ENCODE measurements at regions not wholly inside any gene's neighbourhood (a gene's known extent, or its start where the extent isn't known, plus 50 kb on each side); places are given as distances from the start of the nearest gene placed in this dataset.

- H3K27ac ChIP-seq (ENCODE audit: low read depth, low read length), result no peak overlapping the region
These were observed 159.5 kb downstream of the DLL1 start for GRCh38 chr6:170131351-170131750.

GRCh38 chr6:170130771-170131241, 160.1 kb downstream of the DLL1 start:
- no peaks in the 10 kb centered on the region for H3K27me3 ChIP-seq (ENCODE audit: control insufficient read depth in 1 of 2, insufficient read depth in 2 of 2, low read length in 2 of 2)
- H3K27ac ChIP-seq (ENCODE audit: low read depth, low read length), result no peak overlapping the region
- H3K36me3 ChIP-seq (ENCODE audit: control insufficient read depth in 1 of 2, insufficient read depth in 2 of 2, low read length in 2 of 2), result no peaks in the 10 kb centered on the region
- no peak overlapping the region for H3K4me3 ChIP-seq (ENCODE audit: low read depth in 1 of 2, low read length in 2 of 2)
- no peaks in the 10 kb centered on the region for H3K9me3 ChIP-seq (ENCODE audit: control insufficient read depth in 1 of 2, low read length in 2 of 2)
- H3K9ac ChIP-seq (ENCODE audit: low read depth in 1 of 2, low read length in 2 of 2), result no peak overlapping the region
- H3K4me1 ChIP-seq (ENCODE audit: control insufficient read depth in 1 of 2, insufficient read depth in 2 of 2, low read length in 2 of 2), result peaks cover 0 to 5% of the 10 kb centered on the region in 2 donors

More at GRCh38 chr6:170131351-170131750, 159.5 kb downstream of the DLL1 start:
- H3K4me3 ChIP-seq (ENCODE audit: low read depth in 1 of 2, low read length in 2 of 2), result no peak overlapping the region
- H3K4me1 ChIP-seq (ENCODE audit: control insufficient read depth in 1 of 2, insufficient read depth in 2 of 2, low read length in 2 of 2), result peaks cover 0 to 5% of the 10 kb centered on the region in 2 donors
- no peak overlapping the region for H3K9ac ChIP-seq (ENCODE audit: low read depth in 1 of 2, low read length in 2 of 2)
- no peaks in the 10 kb centered on the region for H3K27me3 ChIP-seq (ENCODE audit: control insufficient read depth in 1 of 2, insufficient read depth in 2 of 2, low read length in 2 of 2)
- H3K9me3 ChIP-seq (ENCODE audit: control insufficient read depth in 1 of 2, low read length in 2 of 2), result no peaks in the 10 kb centered on the region
- no peaks in the 10 kb centered on the region for H3K36me3 ChIP-seq (ENCODE audit: control insufficient read depth in 1 of 2, insufficient read depth in 2 of 2, low read length in 2 of 2)

- no peaks in the 10 kb centered on the region for H3K27me3 ChIP-seq (ENCODE audit: control insufficient read depth in 1 of 2, insufficient read depth in 2 of 2, low read length in 2 of 2)
These were observed 160.7 kb downstream of the DLL1 start for GRCh38 chr6:170130201-170130621.

GRCh38 chr6:170129691-170130171, 161.1 kb downstream of the DLL1 start:
- Histone ChIP-seq H3K4me1 (ENCODE audit: control insufficient read depth in 1 of 2, insufficient read depth in 2 of 2, low read length in 2 of 2) (peaks cover 0 to 5% of the 10 kb centered on the region in 2 donors), H3K9ac (ENCODE audit: low read depth in 1 of 2, low read length in 2 of 2) (no peak overlapping the region)

More at GRCh38 chr6:170130201-170130621, 160.7 kb downstream of the DLL1 start:
- H3K9me3 ChIP-seq (ENCODE audit: control insufficient read depth in 1 of 2, low read length in 2 of 2), result no peaks in the 10 kb centered on the region
- H3K4me3 ChIP-seq (ENCODE audit: low read depth in 1 of 2, low read length in 2 of 2), result no peak overlapping the region
- H3K9ac ChIP-seq (ENCODE audit: low read depth in 1 of 2, low read length in 2 of 2), result no peak overlapping the region
- H3K27ac ChIP-seq (ENCODE audit: low read depth, low read length), result no peak overlapping the region
- H3K4me1 ChIP-seq (ENCODE audit: control insufficient read depth in 1 of 2, insufficient read depth in 2 of 2, low read length in 2 of 2), result peaks cover 0 to 5% of the 10 kb centered on the region in 2 donors
- no peaks in the 10 kb centered on the region for H3K36me3 ChIP-seq (ENCODE audit: control insufficient read depth in 1 of 2, insufficient read depth in 2 of 2, low read length in 2 of 2)

GRCh38 chr6:170128811-170129681, 161.8 kb downstream of the DLL1 start:
- Histone ChIP-seq H3K36me3 (ENCODE audit: control insufficient read depth in 1 of 2, insufficient read depth in 2 of 2, low read length in 2 of 2) (no peaks in the 10 kb centered on the region), H3K9ac (ENCODE audit: low read depth in 1 of 2, low read length in 2 of 2) (no peak overlapping the region), H3K9me3 (ENCODE audit: control insufficient read depth in 1 of 2, low read length in 2 of 2) (no peaks in the 10 kb centered on the region), H3K27ac (ENCODE audit: low read depth, low read length) (no peak overlapping the region), H3K27me3 (ENCODE audit: control insufficient read depth in 1 of 2, insufficient read depth in 2 of 2, low read length in 2 of 2) (no peaks in the 10 kb centered on the region), H3K4me1 (ENCODE audit: control insufficient read depth in 1 of 2, insufficient read depth in 2 of 2, low read length in 2 of 2) (peaks cover 0 to 5% of the 10 kb centered on the region in 2 donors), H3K4me3 (ENCODE audit: low read depth in 1 of 2, low read length in 2 of 2) (no peak overlapping the region)

More at GRCh38 chr6:170129691-170130171, 161.1 kb downstream of the DLL1 start:
- H3K27ac ChIP-seq (ENCODE audit: low read depth, low read length), result no peak overlapping the region
- H3K36me3 ChIP-seq (ENCODE audit: control insufficient read depth in 1 of 2, insufficient read depth in 2 of 2, low read length in 2 of 2), result no peaks in the 10 kb centered on the region
- no peaks in the 10 kb centered on the region for H3K9me3 ChIP-seq (ENCODE audit: control insufficient read depth in 1 of 2, low read length in 2 of 2)
- H3K27me3 ChIP-seq (ENCODE audit: control insufficient read depth in 1 of 2, insufficient read depth in 2 of 2, low read length in 2 of 2), result no peaks in the 10 kb centered on the region
- H3K4me3 ChIP-seq (ENCODE audit: low read depth in 1 of 2, low read length in 2 of 2), result no peak overlapping the region

GRCh38 chr6:170128346-170128745, 162.5 kb downstream of the DLL1 start:
- no peaks in the 10 kb centered on the region for H3K36me3 ChIP-seq (ENCODE audit: control insufficient read depth in 1 of 2, insufficient read depth in 2 of 2, low read length in 2 of 2)
- H3K9me3 ChIP-seq (ENCODE audit: control insufficient read depth in 1 of 2, low read length in 2 of 2), result no peaks in the 10 kb centered on the region
- no peak overlapping the region for H3K9ac ChIP-seq (ENCODE audit: low read depth in 1 of 2, low read length in 2 of 2)
- no peak overlapping the region for H3K27ac ChIP-seq (ENCODE audit: low read depth, low read length)
- no peak overlapping the region for H3K4me3 ChIP-seq (ENCODE audit: low read depth in 1 of 2, low read length in 2 of 2)
- H3K27me3 ChIP-seq (ENCODE audit: control insufficient read depth in 1 of 2, insufficient read depth in 2 of 2, low read length in 2 of 2), result no peaks in the 10 kb centered on the region
- H3K4me1 ChIP-seq (ENCODE audit: control insufficient read depth in 1 of 2, insufficient read depth in 2 of 2, low read length in 2 of 2), result peaks cover 0 to 5% of the 10 kb centered on the region in 2 donors

GRCh38 chr6:170127151-170127550, 163.7 kb downstream of the DLL1 start:
- Histone ChIP-seq H3K4me1 (ENCODE audit: control insufficient read depth in 1 of 2, insufficient read depth in 2 of 2, low read length in 2 of 2) (peaks cover 0 to 5% of the 10 kb centered on the region in 2 donors), H3K9me3 (ENCODE audit: control insufficient read depth in 1 of 2, low read length in 2 of 2) (no peaks in the 10 kb centered on the region), H3K27ac (ENCODE audit: low read depth, low read length) (no peak overlapping the region), H3K36me3 (ENCODE audit: control insufficient read depth in 1 of 2, insufficient read depth in 2 of 2, low read length in 2 of 2) (no peaks in the 10 kb centered on the region), H3K27me3 (ENCODE audit: control insufficient read depth in 1 of 2, insufficient read depth in 2 of 2, low read length in 2 of 2) (no peaks in the 10 kb centered on the region), H3K9ac (ENCODE audit: low read depth in 1 of 2, low read length in 2 of 2) (no peak overlapping the region), H3K4me3 (ENCODE audit: low read depth in 1 of 2, low read length in 2 of 2) (no peak overlapping the region)

- no peak overlapping the region for H3K9ac ChIP-seq (ENCODE audit: low read depth in 1 of 2, low read length in 2 of 2)
- H3K4me1 ChIP-seq (ENCODE audit: control insufficient read depth in 1 of 2, insufficient read depth in 2 of 2, low read length in 2 of 2), result peaks cover 0 to 5% of the 10 kb centered on the region in 2 donors
- no peaks in the 10 kb centered on the region for H3K36me3 ChIP-seq (ENCODE audit: control insufficient read depth in 1 of 2, insufficient read depth in 2 of 2, low read length in 2 of 2)
- no peak overlapping the region for H3K27ac ChIP-seq (ENCODE audit: low read depth, low read length)
- H3K9me3 ChIP-seq (ENCODE audit: control insufficient read depth in 1 of 2, low read length in 2 of 2), result peaks cover 4 to 5% of the 10 kb centered on the region in 2 donors
- H3K4me3 ChIP-seq (ENCODE audit: low read depth in 1 of 2, low read length in 2 of 2), result no peak overlapping the region
- H3K27me3 ChIP-seq (ENCODE audit: control insufficient read depth in 1 of 2, insufficient read depth in 2 of 2, low read length in 2 of 2), result no peaks in the 10 kb centered on the region
These were observed 165.2 kb downstream of the DLL1 start for GRCh38 chr6:170125456-170126300.

GRCh38 chr6:170124836-170125235, 166.0 kb downstream of the DLL1 start:
- H3K9ac ChIP-seq (ENCODE audit: low read depth in 1 of 2, low read length in 2 of 2), result no peak overlapping the region
- H3K9me3 ChIP-seq (ENCODE audit: control insufficient read depth in 1 of 2, low read length in 2 of 2), result peaks cover 4 to 12% of the 10 kb centered on the region in 2 donors
- peaks cover 0 to 4% of the 10 kb centered on the region in 2 donors for H3K4me1 ChIP-seq (ENCODE audit: control insufficient read depth in 1 of 2, insufficient read depth in 2 of 2, low read length in 2 of 2)
- H3K36me3 ChIP-seq (ENCODE audit: control insufficient read depth in 1 of 2, insufficient read depth in 2 of 2, low read length in 2 of 2), result no peaks in the 10 kb centered on the region
- H3K27ac ChIP-seq (ENCODE audit: low read depth, low read length), result no peak overlapping the region
- H3K4me3 ChIP-seq (ENCODE audit: low read depth in 1 of 2, low read length in 2 of 2), result no peak overlapping the region
- H3K27me3 ChIP-seq (ENCODE audit: control insufficient read depth in 1 of 2, insufficient read depth in 2 of 2, low read length in 2 of 2), result no peaks in the 10 kb centered on the region

Data from duodenal mucosa (tissue), 2 donors.